Caki2 (cell line): ENCODE measurements at regions not wholly inside any gene's neighbourhood (a gene's known extent, or its start where the extent isn't known, plus 50 kb on each side); places are given as distances from the start of the nearest gene placed in this dataset.
A peak's percentile ranks its signal among the peaks of the same experiment; 100 is the strongest.

Experiments used
- DNase-seq: peaks from one replicate; pipeline ENCODE4 v3.0.0-alpha.2; 2015; ENCODE audit warnings: low read depth
- in situ Hi-C: cut with HindIII; loops from 2 replicates; pipeline ENCODE4 v1.10.0; 2016; ENCODE audit warnings: low sequenced_read_pairs, low pct_unique_long_range_greater_than_20kb, mixed read lengths

DNA sequence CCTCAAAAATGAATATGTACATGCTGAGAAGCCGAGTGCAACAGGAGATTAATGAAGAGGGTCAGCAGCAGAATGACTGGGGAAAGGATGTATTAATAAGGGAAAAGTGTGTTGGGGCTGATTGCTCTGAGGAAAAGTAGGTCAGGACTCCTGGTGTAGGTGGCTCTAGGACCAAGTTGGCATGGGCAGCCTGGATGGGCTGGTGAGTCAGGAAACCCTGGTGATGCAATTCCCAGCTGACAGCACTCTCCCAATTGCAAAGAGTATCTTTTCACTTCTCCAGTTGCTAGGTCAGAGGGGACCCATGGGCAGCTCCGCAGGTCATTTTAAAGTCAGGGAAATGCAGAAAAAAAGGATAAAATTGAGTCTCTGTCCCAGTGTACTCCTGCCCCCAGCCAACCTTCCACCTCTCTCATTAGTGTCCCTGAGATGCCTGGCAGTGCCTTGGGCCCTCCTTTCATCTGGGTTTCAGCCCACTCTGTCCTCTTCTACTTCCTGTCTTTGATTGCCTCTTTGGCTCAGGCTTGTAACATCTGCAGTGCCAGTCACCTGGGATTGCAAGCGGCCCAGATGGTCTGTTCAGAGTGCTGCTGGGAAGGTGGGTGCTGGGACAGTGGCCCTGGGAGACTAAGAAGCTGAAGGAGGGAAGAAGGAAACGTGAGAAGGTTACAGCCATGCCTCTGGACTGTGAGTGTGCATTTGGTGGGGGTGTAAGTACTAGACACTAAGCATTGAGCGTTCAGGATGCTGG lies 2177.2 kb downstream of the TP53TG3F start:
- DNase-seq, result no peak
- in situ Hi-C loops, result no loop called here

DNA sequence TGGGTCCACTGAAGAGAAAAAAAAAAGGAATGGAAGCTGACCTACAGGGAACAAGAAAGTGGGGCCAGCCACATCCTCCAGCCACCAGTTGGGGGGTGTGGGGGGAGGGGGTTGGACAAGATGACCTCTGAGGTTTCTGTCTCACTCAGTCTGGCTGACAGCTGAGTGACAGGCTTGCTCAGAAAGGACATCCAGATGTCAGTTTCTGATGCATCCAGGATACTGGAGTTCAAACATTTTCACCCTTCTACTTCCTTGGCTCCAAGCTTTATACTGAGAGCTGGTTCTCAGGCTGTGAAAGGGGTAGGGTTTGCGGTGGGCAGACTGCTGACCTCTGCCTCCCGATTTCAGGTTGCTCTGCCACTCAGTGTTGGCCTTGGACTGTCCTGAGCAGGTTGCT lies 2178.3 kb downstream of the TP53TG3F start:
- in situ Hi-C loops, result no loop called here
- DNase-seq, result no peak

DNA sequence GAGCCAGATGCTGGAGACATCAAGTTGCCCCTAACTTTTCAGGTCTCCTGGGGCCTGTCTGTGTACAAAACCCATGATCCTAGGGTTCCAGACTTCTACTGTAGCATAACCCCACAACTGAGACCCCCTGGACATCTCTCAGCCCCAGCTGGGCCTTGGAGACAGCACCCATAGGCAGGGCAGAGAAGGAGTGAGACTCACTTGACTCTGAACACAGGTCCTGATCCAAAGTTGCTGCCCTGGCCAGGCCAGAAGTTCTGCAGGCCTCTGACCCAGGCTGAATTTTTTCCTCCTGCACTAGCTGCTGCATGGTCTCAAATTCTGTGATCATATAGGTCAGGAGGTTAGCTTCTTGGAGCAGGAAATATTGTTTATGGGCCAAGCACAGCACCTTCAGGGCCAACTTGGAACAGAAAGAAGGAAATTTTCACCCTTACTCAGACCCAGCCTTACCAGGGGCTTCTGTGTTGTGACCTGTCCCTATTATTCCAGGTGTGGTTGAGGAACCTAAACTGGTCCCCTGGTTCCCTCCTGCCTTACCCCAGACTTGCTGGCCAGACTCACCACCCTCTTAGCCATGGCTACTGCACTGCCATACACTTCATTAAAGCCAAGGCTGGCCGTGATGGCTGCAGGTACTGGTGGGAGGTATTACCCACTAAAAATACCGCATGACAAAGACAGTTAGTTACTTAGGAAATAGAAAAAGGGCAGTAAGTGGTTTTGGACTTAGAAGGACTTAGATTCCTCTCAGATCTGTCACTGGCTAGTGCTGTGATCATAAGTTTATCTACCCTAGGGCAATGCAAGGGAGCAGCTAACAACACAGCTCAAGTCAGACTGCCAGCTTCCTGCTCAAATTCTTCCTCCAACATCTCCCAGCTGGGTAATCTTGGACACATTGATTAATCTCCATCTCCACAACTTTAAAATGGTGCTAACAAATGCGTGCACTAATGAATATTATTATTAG lies 2180.1 kb downstream of the TP53TG3F start:
- peak; percentile 23 for DNase-seq
- in situ Hi-C loops, result no loop called here

DNA sequence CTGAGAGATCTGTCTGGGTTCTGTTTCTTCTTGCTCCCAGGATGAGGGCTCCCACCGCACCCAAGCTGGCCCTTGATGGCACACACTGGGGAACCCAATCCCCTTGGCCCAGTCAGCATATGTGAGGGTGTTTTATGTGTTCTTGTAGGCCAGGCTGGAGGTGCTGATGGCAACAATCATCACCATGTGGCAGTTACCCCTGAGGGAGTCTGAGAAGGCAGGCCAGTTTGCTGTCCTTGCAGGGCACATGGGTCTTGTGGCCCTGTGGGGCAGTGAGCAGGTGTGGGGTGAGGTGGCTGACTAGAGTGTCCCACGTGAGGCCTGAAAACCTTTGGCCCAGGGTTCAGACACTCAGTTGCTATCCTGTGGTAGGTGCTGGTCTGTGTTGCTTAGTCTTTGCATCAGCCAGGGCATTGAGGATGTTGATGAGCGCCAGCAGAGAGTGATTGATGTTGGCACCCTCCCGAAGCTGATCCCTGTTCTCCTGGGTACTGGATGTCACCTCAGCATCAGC lies 2183.0 kb downstream of the TP53TG3F start:
- no peak for DNase-seq
- in situ Hi-C loops, result no loop called here

DNA sequence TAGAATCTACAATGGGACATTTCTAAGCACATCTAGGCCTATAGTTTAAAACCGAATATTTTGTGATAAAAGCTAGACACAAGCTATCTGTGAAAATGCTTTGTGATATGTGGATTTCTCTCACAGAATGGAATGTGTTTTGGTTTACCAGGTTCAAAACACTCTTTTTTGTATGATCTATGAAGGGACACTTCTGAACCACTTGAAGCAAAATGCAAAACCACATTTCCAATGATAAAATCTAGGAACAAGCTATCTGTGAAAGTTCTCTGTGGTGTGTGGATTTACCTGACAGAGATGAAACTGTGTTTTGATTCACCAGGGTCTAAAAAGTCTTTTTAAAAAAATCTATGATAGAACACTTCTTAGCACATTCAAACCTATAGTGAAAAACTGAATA lies 2192.4 kb downstream of the TP53TG3F start:
- no peak for DNase-seq
- in situ Hi-C loops, result no loop called here

DNA sequence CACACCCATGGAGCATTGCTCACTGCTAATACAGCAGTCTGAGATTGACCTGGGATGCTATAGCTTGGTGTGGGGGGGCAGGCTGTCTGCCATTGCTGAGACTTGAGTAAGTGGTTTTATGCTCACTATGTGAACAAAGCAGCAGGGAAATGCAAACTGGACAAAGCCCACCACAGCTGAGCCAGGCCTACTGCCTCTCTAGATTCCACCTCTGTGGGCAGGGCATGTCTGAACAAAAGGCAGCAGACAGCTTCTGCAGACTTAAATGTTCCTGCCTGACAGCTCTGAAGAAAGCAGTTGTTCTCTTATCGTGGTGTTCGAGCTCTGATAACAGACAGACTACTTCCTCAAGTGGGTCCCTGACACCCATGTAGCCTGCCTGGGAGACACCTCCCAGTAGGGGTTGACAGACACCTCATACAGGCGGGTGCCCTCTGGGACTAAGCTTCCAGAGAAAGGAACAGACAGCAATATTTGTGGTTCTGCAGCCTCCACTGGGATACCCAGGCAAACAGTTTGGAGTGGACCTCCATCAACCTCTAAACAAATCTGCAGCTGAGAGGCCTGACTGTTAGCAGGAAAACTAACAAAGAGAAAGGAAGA lies 2204.8 kb downstream of the TP53TG3F start:
- in situ Hi-C loops, result no loop called here
- DNase-seq, result no peak

DNA sequence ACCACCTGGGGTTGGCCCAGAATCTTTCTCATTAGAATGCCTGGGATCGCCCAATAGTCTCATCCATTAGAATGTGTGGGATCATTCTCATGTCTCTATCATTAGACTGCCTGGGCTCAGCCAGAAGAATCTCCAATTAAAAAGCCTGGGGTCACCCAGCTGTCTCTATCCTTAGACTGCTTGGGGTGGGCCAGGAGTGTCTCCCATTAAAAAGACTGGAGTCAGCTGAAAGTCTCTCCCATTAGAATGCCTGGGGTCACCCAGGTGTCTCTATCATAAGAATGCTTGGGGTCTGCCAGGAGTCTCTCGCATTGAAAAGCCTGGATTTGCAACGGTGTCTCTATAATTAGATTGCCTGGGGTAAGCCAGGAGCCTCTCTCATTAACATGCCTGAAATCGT lies 2225.7 kb downstream of the TP53TG3F start:
- in situ Hi-C loops, result no loop called here
- DNase-seq, result no peak

DNA sequence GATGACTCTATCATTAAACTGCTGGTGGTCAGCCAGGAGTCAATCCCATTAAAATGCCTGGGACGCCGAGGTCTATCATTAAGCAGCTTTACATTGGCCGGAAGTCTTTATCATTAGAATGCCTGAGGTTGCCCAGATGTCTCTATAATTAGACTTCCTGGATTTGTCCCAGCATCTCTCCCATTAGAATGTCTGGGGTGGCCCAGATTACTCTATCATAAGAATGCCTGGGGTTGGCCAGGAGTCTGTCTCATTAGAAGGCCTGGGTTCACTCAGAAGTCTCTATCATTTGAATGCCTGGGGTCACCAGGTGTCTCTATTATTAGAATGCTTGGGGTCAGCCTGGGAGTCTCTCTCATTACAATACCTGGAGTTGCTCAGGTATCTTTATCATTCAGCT lies 2227.2 kb downstream of the TP53TG3F start:
- in situ Hi-C loops, result no loop called here
- no peak for DNase-seq

DNA sequence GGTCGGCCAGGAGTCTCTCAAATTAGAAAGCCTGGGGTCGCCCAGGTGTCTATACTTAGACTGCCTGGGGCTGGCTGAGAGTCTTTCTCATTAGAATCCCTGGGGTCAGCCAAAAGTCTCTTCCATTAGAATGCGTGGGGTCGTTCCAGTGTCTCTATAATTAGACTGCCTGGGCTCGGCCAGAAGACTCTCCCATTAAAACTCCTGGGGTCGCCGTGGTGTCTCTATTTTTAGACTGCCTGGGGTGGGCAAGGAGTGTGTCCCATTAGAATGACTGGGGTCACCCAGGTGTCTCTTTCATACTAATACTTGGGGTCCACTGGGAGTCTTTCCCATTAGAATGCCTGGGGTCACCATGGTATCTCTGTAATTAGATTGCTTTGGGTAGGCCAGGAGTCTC lies 2227.7 kb downstream of the TP53TG3F start:
- DNase-seq, result no peak
- in situ Hi-C loops, result no loop called here

DNA sequence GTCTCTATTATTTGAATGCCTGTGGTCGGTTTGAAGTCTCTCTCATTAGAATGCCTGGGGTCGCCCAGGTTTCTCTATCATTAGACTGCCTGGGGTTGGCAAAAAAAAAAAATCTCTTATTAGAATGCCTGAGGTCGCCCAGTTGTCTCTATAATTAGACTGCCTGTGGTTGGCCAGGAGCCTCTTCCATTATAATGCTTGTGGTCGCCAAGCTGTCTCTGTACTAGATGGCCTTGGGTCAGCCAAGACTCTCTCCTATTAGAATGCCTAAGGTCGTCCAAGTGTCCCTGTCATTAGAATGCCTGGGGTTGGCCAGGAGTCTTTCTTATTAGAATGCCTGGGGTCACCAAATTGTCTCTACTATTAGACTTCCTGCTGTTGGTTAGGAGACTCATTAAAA lies 2228.4 kb downstream of the TP53TG3F start:
- no peak for DNase-seq
- in situ Hi-C loops, result no loop called here

DNA sequence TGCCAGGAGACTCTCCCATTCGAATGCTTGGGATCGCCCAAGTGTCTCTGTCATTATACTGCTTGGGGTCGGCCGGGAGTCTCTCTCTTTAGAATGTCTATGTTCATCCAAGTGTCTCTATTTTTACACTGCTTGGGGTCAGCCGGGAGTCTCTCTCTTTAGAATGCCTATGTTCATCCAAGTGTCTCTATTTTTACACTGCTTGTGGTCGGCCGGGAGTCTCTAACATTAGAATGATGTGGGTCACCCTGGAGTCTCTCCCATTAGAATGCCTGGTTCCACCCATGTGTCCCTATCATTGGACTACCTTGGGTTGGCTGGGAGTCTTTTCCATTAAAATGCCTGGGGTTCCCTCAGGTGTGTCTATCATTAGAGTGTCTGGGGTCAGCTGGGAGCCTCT lies 2230.4 kb downstream of the TP53TG3F start:
- in situ Hi-C loops, result no loop called here
- no peak for DNase-seq

DNA sequence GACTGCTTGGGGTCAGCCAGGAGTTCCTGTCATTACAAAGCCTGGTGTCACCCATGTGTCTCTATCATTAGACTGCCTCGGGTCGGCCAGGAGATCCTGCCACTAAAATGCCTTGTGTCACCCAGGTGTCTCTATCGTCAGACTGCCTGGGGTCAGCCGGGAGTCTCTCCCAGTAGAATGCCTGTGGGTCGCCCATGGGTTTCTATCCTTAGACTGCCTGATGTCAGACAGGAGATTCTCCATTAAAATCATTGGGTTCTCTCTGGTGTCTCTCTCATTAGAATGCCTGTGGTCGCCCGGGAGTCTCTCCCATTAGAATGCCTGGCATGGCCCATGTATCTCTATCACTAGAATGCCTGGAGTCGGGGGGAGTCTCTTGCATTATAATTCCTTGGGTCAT lies 2231.0 kb downstream of the TP53TG3F start:
- in situ Hi-C loops, result no loop called here

DNA sequence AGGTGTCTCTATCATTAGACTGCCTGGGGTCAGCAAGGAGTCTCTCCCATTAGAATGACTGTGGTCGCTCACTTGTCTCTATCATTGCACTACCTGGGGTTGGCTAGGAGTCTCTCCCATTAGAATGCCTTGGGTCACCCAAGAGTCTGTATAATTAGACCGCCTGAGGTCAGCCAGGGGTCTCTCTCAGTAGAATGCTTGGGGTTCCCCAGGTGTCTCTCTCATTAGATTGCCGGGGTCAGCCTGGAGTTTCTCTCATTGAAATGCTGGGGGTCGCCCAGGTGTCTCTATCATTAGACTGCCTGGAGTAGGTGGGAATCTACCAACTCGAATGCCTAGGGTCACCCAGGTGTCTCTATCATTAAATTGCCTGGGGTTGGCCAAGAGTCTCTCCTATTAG lies 2231.6 kb downstream of the TP53TG3F start:
- no peak for DNase-seq
- in situ Hi-C loops, result no loop called here

More for the DNA sequence above, 2231.0 kb downstream of the TP53TG3F start:
- no peak for DNase-seq

DNA sequence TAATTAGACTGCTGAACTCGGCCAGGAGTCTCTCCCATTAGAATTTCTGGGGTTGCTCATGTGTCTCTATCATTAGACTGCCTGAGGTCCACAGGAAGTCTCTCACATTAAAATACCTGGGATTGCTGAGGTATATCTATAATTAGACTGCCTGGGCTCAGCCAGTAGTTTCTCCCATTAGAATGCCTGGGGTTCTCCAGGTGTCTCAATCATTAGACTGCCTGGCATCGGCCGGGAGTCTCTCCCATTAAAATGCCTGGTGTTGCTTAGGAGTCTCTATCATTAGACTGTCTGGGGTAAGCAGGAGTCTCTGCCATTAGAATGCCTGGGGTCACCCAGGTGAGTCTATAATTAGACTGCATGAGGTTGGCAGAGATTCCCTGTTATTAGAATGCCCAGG lies 2233.4 kb downstream of the TP53TG3F start:
- in situ Hi-C loops, result no loop called here
- DNase-seq, result no peak

DNA sequence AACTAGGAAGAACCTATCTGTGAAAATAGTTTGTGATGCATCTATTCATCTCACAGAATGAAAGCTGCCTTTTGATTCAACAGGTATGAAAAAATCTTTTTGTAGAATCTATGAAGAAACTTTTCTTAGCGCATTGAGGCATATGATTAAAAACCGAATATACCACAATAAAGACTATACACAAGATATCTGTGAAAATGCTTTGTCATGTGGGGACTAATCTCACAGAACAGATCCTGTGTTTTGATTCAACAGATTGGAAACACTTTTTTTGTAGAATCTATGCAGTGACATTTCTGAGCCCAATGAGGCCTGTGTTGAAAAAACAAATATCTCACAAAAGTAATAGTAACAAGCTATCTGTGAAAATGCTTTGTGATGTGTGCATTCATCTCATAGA lies 2247.5 kb downstream of the TP53TG3F start:
- in situ Hi-C loops, result no loop called here
- no peak for DNase-seq

DNA sequence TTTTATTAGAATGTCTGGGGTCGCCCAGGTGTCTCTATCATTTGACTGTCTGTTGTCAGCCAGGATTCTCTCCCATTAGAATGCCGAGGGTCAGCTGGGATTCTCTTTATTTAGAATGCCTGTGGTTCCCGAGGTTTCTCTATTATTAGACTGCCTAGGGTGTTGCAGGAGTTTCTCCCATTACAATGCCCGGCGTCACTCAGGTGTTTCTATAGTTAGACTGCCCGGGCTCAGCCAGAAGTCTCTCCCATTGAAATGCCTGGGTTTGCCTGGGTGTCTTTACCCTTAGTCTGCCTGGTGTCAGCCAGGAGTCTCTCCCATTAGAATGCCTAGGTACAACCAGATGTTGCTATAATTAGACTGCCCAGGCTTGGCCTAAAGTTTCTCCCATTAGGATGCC lies 2252.0 kb downstream of the TP53TG3F start:
- no peak for DNase-seq
- in situ Hi-C loops, result no loop called here

DNA sequence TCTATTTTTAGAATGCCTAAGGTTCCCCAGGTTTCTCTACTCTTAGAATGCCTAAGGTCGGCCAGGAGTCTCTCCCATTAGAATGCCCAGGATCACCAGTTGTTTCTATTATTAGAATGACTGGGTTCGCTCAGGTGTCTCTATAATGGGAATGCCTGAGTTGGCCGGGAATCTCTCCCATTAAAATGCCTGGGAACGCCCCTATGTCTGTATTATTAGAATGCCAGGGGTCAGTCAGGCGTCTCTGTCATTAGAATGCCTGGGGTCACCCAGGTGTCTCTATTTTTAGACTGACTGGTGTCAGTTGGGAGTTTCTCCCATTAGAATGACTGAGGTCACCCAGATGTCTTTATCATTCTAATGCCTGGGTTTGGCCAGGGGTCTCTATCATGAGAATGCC lies 2252.5 kb downstream of the TP53TG3F start:
- in situ Hi-C loops, result no loop called here
- DNase-seq, result no peak

DNA sequence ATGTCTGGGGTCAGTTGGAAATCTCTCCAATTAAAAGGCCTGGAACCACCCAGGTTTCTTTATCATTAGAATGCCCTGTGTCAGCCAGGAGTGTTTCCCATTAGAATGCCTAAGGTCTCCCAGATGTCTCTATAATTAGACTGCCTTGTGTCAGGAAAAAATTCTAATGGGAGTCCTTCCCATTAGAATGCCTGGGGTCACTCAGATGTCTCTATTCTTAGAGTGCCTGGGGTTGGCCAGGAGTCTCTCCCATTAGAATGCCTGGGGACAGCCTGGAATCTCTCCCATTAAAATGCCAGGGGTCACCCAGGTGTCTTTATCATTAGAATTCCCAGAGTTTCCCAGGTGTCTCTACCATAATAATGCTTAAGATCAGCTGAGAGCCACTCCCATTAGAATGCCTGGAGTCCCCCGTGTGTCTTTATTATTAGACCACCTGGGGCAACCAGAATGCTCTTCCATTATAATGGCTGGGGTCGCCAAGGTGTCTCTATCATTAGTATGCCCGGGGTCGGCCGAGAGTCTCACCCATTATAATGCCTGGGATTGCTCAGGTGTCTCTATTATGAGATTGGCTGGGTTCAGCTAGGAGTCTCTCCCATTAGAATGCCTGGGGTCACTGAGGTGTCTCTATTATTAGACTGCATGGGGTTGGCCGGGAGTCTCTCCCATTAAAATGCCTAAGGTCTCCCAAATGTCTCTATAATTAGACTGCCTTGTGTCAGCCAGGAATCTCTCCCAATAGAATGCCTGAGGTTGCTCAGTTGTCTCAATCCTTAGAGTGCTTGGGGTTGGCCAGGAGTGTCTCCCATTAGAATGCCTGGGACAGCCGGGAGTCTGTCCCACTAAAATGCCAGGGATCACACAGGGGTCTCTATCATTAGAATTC lies 2254.6 kb downstream of the TP53TG3F start:
- in situ Hi-C loops, result no loop called here

More for the DNA sequence above, 2254.6 kb downstream of the TP53TG3F start:
- no peak for DNase-seq
